Kidney (tissue), 13 donors: ENCODE measurements at regions not wholly inside any gene's neighbourhood (a gene's known extent, or its start where the extent isn't known, plus 50 kb on each side); places are given as distances from the start of the nearest gene placed in this dataset.

Experiments
- DNase-seq, 5 donors: peaks; one replicate each; pipeline ENCODE4 v3.0.0-alpha.2; 2013 to 2020
- FAIRE-seq: peaks from 2 replicates; lab custom pipeline; 2012; peaks lifted over from hg19 to GRCh38; lab: Jason Lieb, UNC
- H3K27ac ChIP-seq, 2 donors: one replicate each; pipeline ENCODE4 v1.7.0; 2013; ENCODE audit warnings: low read depth in 2 of 2, low read length in 2 of 2, inconsistent platforms in 1 of 2
- H3K27me3 ChIP-seq: one replicate; pipeline ENCODE4 v1.7.1; 2013; ENCODE audit warnings: low read length, inconsistent platforms; ENCODE audit not compliant: control insufficient read depth, insufficient read depth
- H3K36me3 ChIP-seq, 3 donors: one replicate each; pipeline versions ENCODE4 v1.7.0 to v1.7.1; 2013; ENCODE audit warnings: low read length in 3 of 3, control low read depth in 1 of 3, inconsistent platforms in 1 of 3; ENCODE audit not compliant: insufficient read depth in 3 of 3, control insufficient read depth in 2 of 3
- H3K4me1 ChIP-seq, 3 donors: one replicate each; pipeline versions ENCODE4 v1.7.0 to v1.7.1; 2013; ENCODE audit warnings: low read length in 3 of 3, inconsistent platforms in 1 of 3, low read depth in 1 of 3; ENCODE audit not compliant: control insufficient read depth in 2 of 3, insufficient read depth in 2 of 3
- H3K4me3 ChIP-seq, 3 donors: one replicate each; pipeline versions ENCODE4 v1.7.0 to v1.8.1; 2013; ENCODE audit warnings: low read length in 3 of 3, control low read depth in 1 of 3, inconsistent platforms in 1 of 3
- H3K9ac ChIP-seq, 3 donors: one replicate each; pipeline versions ENCODE4 v1.7.0 to v1.7.1; 2013; ENCODE audit warnings: low read length in 3 of 3, control low read depth in 1 of 3, inconsistent platforms in 1 of 3
- H3K9me3 ChIP-seq, 3 donors: one replicate each; pipeline versions ENCODE4 v1.7.0 to v1.7.1; 2013; ENCODE audit warnings: low read length in 3 of 3, control low read depth in 1 of 3, inconsistent platforms in 1 of 3; ENCODE audit not compliant: control insufficient read depth in 2 of 3, insufficient read depth in 1 of 3
- CTCF ChIP-seq: IDR thresholded peaks from 3 replicates; pipeline ENCODE4 v1.5.1; 2012; ENCODE audit warnings: mild to moderate bottlenecking, moderate library complexity, borderline replicate concordance; ENCODE audit not compliant: insufficient read depth; ENCODE audit errors: extremely low read depth
- intact Hi-C: fragments of 100-400 bp; cut with DNase I; formaldehyde crosslinking; loops from one replicate; pipeline ENCODE4 v1.11.1; 2022
- donor health status: control.
- donor health status: control.
- donor health status: control.
- donor health status: control.
- donor health status: control.
- donor health status: DM: yes; HTN: yes; CAD: no.
- donor health status: Normal renal cell carcinoma (clear cell type).

- Histone ChIP-seq H3K9ac (no peak overlapping the region), H3K27ac (no peak overlapping the region), H3K4me1 (no peaks in the 10 kb centered on the region), H3K27me3 (no peaks in the 10 kb centered on the region), H3K36me3 (no peaks in the 10 kb centered on the region), H3K4me3 (no peak overlapping the region), H3K9me3 (peaks cover 0 to 16% (median 3%) of the 10 kb centered on the region in 3 donors)
- intact Hi-C loops: no loop called here
- DNase-seq: peak in 1 of 5 donors; percentile 47
- TF ChIP-seq CTCF: no peak
- FAIRE-seq: no peak
Observed at GRCh38 chr16:35146723-35147458, 1687.5 kb downstream of the TP53TG3F start.

GRCh38 chr16:35147556-35148504, 1688.4 kb downstream of the TP53TG3F start:
- peaks cover 0 to 16% (median 0%) of the 10 kb centered on the region in 3 donors for H3K9me3 ChIP-seq

GRCh38 chr16:35148748-35149147, 1689.3 kb downstream of the TP53TG3F start:
- Histone ChIP-seq H3K36me3 (no peaks in the 10 kb centered on the region), H3K4me1 (no peaks in the 10 kb centered on the region), H3K27ac (no peak overlapping the region), H3K4me3 (no peak overlapping the region), H3K9me3 (peaks cover 0 to 16% (median 0%) of the 10 kb centered on the region in 3 donors), H3K27me3 (no peaks in the 10 kb centered on the region), H3K9ac (no peak overlapping the region)
- no peak for TF ChIP-seq CTCF
- FAIRE-seq (no peak), DNase-seq (no peak)
- intact Hi-C loops: no loop called here

More at GRCh38 chr16:35147556-35148504, 1688.4 kb downstream of the TP53TG3F start:
- no peaks in the 10 kb centered on the region for H3K27me3 ChIP-seq
- intact Hi-C loops: no loop called here
- no peak for FAIRE-seq
- H3K36me3 ChIP-seq: no peaks in the 10 kb centered on the region
- DNase-seq: no peak
- no peak overlapping the region for H3K27ac ChIP-seq
- TF ChIP-seq CTCF: no peak
- no peak overlapping the region for H3K4me3 ChIP-seq
- H3K9ac ChIP-seq: no peak overlapping the region
- H3K4me1 ChIP-seq: no peaks in the 10 kb centered on the region
